Liver (tissue), 8 donors: ENCODE measurements at regions not wholly inside any gene's neighbourhood (a gene's known extent, or its start where the extent isn't known, plus 50 kb on each side); places are given as distances from the start of the nearest gene placed in this dataset.
"Not testable (repeated sequence)": the region's sequence is repeated elsewhere in the genome, so short reads cannot be mapped to it uniquely, and the experiment has no call there.

ENCODE experiments used
- DNase-seq: peaks from one replicate; pipeline ENCODE4 v3.0.0-alpha.2; 2017; ENCODE audit warnings: low spot score
- H3K27ac ChIP-seq, 2 donors: one replicate each; pipeline ENCODE4 v1.7.0; 2013; ENCODE audit warnings: inconsistent platforms in 2 of 2, low read length in 2 of 2, control low read depth in 1 of 2, low read depth in 1 of 2, mild to moderate bottlenecking in 1 of 2
- H3K27me3 ChIP-seq, 4 donors: one replicate each; pipeline versions ENCODE4 v1.6.1 to v1.7.0; 2013; ENCODE audit warnings: low read length in 3 of 4, inconsistent platforms in 1 of 4, mild to moderate bottlenecking in 1 of 4, moderate library complexity in 1 of 4; ENCODE audit not compliant: control insufficient read depth in 4 of 4, insufficient read depth in 4 of 4
- H3K36me3 ChIP-seq, 4 donors: one replicate each; pipeline versions ENCODE4 v1.6.1 to v1.7.0; 2013; ENCODE audit warnings: low read length in 3 of 4, mild to moderate bottlenecking in 3 of 4, low read depth in 1 of 4, moderate library complexity in 1 of 4; ENCODE audit not compliant: control insufficient read depth in 4 of 4, insufficient read depth in 3 of 4
- H3K4me1 ChIP-seq, 4 donors: one replicate each; pipeline versions ENCODE4 v1.6.1 to v1.7.0; 2013; ENCODE audit warnings: low read length in 3 of 4, mild to moderate bottlenecking in 3 of 4, moderate library complexity in 1 of 4; ENCODE audit not compliant: control insufficient read depth in 4 of 4, insufficient read depth in 4 of 4
- H3K4me3 ChIP-seq, 3 donors: one replicate each; pipeline versions ENCODE4 v1.6.1 to v1.7.0; 2013; ENCODE audit warnings: low read length in 3 of 3, control low read depth in 1 of 3, low read depth in 1 of 3, mild to moderate bottlenecking in 1 of 3
- H3K9ac ChIP-seq, 2 donors: one replicate each; pipeline ENCODE4 v1.7.0; 2013; ENCODE audit warnings: low read length in 2 of 2, mild to moderate bottlenecking in 2 of 2, moderate library complexity in 2 of 2, control low read depth in 1 of 2, low read depth in 1 of 2
- H3K9me3 ChIP-seq, 4 donors: one replicate each; pipeline versions ENCODE4 v1.6.1 to v1.7.0; 2013; ENCODE audit warnings: low read length in 3 of 4; ENCODE audit not compliant: control insufficient read depth in 4 of 4
- EGR1 ChIP-seq, 2 donors: IDR thresholded peaks; 2 replicates each; pipeline ENCODE4 v1.6.1; 2016 to 2018; ENCODE audit warnings: antibody characterized with exemption in 2 of 2, low read depth in 2 of 2
- FOXA1 ChIP-seq: IDR thresholded peaks from 2 replicates; pipeline ENCODE4 v1.6.1; 2016; ENCODE audit warnings: antibody characterized with exemption
- FOXA2 ChIP-seq: IDR thresholded peaks from 2 replicates; pipeline ENCODE4 v1.6.1; 2016; ENCODE audit warnings: antibody characterized with exemption
- GABPA ChIP-seq, 2 donors: IDR thresholded peaks in 1 of 2; conservative IDR thresholded peaks in 1 of 2; 2 replicates each; pipeline ENCODE4 v1.6.1; 2016; ENCODE audit warnings: antibody characterized with exemption in 2 of 2, mild to moderate bottlenecking in 1 of 2, moderate library complexity in 1 of 2
- HNF4A ChIP-seq, 2 donors: conservative IDR thresholded peaks; 2 replicates each; pipeline ENCODE4 v1.6.1; 2016; ENCODE audit warnings: antibody characterized with exemption in 2 of 2, mild to moderate bottlenecking in 2 of 2
- HNF4G ChIP-seq: IDR thresholded peaks from 2 replicates; pipeline ENCODE4 v1.6.1; 2016; ENCODE audit warnings: antibody characterized with exemption
- JUND ChIP-seq, 2 donors: IDR thresholded peaks; 2 replicates each; pipeline ENCODE4 v1.6.1; 2016; ENCODE audit warnings: antibody characterized with exemption in 2 of 2
- NR2F2 ChIP-seq: IDR thresholded peaks from 2 replicates; pipeline ENCODE4 v1.6.1; 2016; ENCODE audit warnings: antibody characterized with exemption
- RAD21 ChIP-seq, 2 donors: IDR thresholded peaks; 2 replicates each; pipeline ENCODE4 v1.6.1; 2016; ENCODE audit warnings: antibody characterized with exemption in 2 of 2, mild to moderate bottlenecking in 2 of 2
- RXRA ChIP-seq, 2 donors: IDR thresholded peaks; 2 replicates each; pipeline ENCODE4 v1.6.1; 2017 to 2018; ENCODE audit warnings: antibody characterized with exemption in 2 of 2, mild to moderate bottlenecking in 1 of 2
- SP1 ChIP-seq: IDR thresholded peaks from 2 replicates; pipeline ENCODE4 v1.6.1; 2018; ENCODE audit warnings: antibody characterized with exemption, mild to moderate bottlenecking
- TAF1 ChIP-seq: conservative IDR thresholded peaks from 2 replicates; pipeline ENCODE4 v1.6.1; 2016; ENCODE audit warnings: antibody characterized with exemption, mild to moderate bottlenecking
- YY1 ChIP-seq: IDR thresholded peaks from 2 replicates; pipeline ENCODE4 v1.6.1; 2016; ENCODE audit warnings: antibody characterized with exemption, mild to moderate bottlenecking
- WGBS: extraction: QIAGEN DNeasy Blood & Tissue Kit; methylation state at CpG from one replicate; pipeline ENCODE4 v1.1.7; 2013; 5-methylcytosine and 5-hydroxymethylcytosine counted together
- TF ChIP-seq, protein P1 (sequence below): IDR thresholded peaks from 2 replicates; pipeline ENCODE4 v1.6.1; 2016; ENCODE audit warnings: antibody characterized with exemption
- TF ChIP-seq, protein P2 (sequence below): IDR thresholded peaks from 2 replicates; pipeline ENCODE4 v1.6.1; 2016; ENCODE audit warnings: antibody characterized with exemption, mild to moderate bottlenecking
- TF ChIP-seq, protein P3 (sequence below): fragments of 150-350 bp; IDR thresholded peaks from 2 replicates; pipeline ENCODE4 v1.5.1; 2017; ENCODE audit warnings: improper control_type of control experiment, low read depth, low read length; ENCODE audit not compliant: missing input control
- TF ChIP-seq, protein P4 (sequence below): IDR thresholded peaks from 2 replicates; pipeline ENCODE4 v1.6.1; 2016; ENCODE audit warnings: antibody characterized with exemption
- TF ChIP-seq, protein P5 (sequence below): IDR thresholded peaks from 2 replicates; pipeline ENCODE4 v1.6.1; 2016; ENCODE audit warnings: antibody characterized with exemption
- donor health status: healthy.
- donor health status: healthy.
- donor health status: healthy.
- donor health status: healthy.
- donor health status: healthy.

DNA sequence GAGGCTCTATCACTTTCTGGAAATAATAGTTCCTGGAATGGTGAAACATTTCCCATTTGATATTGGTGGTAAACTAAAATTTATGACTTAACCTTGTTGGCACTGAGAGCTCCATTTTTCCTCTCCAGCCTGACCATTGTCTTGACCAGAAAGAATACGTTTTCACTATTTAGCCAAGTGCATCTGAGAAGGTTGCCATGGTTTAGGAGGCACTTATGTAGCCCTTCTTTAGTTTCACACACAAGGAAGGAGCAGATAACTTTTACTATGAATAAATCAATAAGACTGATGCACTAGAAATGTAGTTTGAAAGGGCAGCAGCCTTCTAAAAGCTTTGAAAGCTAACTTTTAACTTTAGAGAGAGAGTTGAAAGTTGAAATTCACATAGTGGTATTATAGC lies 1045.5 kb upstream of the CDH6 start:
- 35% methylated on average over 1 of the region's 1 CpG for WGBS
- TF ChIP-seq, protein P1, sequence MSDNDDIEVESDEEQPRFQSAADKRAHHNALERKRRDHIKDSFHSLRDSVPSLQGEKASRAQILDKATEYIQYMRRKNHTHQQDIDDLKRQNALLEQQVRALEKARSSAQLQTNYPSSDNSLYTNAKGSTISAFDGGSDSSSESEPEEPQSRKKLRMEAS, result no peak
- TF ChIP-seq, protein P2, sequence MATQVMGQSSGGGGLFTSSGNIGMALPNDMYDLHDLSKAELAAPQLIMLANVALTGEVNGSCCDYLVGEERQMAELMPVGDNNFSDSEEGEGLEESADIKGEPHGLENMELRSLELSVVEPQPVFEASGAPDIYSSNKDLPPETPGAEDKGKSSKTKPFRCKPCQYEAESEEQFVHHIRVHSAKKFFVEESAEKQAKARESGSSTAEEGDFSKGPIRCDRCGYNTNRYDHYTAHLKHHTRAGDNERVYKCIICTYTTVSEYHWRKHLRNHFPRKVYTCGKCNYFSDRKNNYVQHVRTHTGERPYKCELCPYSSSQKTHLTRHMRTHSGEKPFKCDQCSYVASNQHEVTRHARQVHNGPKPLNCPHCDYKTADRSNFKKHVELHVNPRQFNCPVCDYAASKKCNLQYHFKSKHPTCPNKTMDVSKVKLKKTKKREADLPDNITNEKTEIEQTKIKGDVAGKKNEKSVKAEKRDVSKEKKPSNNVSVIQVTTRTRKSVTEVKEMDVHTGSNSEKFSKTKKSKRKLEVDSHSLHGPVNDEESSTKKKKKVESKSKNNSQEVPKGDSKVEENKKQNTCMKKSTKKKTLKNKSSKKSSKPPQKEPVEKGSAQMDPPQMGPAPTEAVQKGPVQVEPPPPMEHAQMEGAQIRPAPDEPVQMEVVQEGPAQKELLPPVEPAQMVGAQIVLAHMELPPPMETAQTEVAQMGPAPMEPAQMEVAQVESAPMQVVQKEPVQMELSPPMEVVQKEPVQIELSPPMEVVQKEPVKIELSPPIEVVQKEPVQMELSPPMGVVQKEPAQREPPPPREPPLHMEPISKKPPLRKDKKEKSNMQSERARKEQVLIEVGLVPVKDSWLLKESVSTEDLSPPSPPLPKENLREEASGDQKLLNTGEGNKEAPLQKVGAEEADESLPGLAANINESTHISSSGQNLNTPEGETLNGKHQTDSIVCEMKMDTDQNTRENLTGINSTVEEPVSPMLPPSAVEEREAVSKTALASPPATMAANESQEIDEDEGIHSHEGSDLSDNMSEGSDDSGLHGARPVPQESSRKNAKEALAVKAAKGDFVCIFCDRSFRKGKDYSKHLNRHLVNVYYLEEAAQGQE, result no peak
- TF ChIP-seq HNF4G (no peak), RAD21 (IDR thresholded peaks at IDR 0.05) (no peak), FOXA2 (no peak), RXRA (IDR thresholded peaks at IDR 0.05) (no peak), HNF4A (conservative IDR thresholded peaks at IDR 0.05) (no peak), YY1 (no peak), SP1 (no peak), NR2F2 (no peak), GABPA (IDR thresholded peaks at IDR 0.05 in 1 of 2, conservative IDR thresholded peaks at IDR 0.05 in 1 of 2) (no peak), JUND (IDR thresholded peaks at IDR 0.05) (no peak), EGR1 (IDR thresholded peaks at IDR 0.05; ENCODE audit: low read depth in 2 of 2) (no peak), TAF1 (no peak), FOXA1 (no peak)
- TF ChIP-seq, protein P3, sequence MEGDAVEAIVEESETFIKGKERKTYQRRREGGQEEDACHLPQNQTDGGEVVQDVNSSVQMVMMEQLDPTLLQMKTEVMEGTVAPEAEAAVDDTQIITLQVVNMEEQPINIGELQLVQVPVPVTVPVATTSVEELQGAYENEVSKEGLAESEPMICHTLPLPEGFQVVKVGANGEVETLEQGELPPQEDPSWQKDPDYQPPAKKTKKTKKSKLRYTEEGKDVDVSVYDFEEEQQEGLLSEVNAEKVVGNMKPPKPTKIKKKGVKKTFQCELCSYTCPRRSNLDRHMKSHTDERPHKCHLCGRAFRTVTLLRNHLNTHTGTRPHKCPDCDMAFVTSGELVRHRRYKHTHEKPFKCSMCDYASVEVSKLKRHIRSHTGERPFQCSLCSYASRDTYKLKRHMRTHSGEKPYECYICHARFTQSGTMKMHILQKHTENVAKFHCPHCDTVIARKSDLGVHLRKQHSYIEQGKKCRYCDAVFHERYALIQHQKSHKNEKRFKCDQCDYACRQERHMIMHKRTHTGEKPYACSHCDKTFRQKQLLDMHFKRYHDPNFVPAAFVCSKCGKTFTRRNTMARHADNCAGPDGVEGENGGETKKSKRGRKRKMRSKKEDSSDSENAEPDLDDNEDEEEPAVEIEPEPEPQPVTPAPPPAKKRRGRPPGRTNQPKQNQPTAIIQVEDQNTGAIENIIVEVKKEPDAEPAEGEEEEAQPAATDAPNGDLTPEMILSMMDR, result no peak
- TF ChIP-seq, protein P4, sequence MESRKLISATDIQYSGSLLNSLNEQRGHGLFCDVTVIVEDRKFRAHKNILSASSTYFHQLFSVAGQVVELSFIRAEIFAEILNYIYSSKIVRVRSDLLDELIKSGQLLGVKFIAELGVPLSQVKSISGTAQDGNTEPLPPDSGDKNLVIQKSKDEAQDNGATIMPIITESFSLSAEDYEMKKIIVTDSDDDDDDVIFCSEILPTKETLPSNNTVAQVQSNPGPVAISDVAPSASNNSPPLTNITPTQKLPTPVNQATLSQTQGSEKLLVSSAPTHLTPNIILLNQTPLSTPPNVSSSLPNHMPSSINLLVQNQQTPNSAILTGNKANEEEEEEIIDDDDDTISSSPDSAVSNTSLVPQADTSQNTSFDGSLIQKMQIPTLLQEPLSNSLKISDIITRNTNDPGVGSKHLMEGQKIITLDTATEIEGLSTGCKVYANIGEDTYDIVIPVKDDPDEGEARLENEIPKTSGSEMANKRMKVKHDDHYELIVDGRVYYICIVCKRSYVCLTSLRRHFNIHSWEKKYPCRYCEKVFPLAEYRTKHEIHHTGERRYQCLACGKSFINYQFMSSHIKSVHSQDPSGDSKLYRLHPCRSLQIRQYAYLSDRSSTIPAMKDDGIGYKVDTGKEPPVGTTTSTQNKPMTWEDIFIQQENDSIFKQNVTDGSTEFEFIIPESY, result no peak
- TF ChIP-seq, protein P5, sequence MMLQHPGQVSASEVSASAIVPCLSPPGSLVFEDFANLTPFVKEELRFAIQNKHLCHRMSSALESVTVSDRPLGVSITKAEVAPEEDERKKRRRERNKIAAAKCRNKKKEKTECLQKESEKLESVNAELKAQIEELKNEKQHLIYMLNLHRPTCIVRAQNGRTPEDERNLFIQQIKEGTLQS, result no peak
- Histone ChIP-seq H3K9ac (no peak overlapping the region), H3K4me3 (no peak overlapping the region), H3K36me3 (no peaks in the 10 kb centered on the region), H3K27ac (no peak overlapping the region), H3K27me3 (no peaks in the 10 kb centered on the region), H3K9me3 (no peaks in the 10 kb centered on the region), H3K4me1 (no peaks in the 10 kb centered on the region)
- DNase-seq, result no peak

DNA sequence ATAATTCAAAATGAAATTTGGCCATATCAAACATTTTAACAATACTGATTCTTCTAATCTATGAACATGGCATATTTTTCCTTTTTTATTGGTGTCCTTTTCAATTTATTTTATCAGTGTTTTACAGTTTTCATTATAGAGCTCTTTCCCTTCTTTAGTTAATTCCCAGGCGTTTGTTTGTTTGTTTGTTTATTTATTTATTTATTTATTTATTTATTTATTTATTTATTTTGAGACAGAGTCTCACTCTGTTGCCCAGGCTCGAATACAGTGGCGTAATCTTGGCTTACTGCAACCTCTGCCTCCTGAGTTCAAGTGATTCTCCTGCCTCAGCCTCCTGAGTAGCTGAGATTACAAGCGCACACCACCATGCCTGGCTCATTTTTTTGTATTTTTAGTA lies 1049.4 kb upstream of the CDH6 start:
- H3K27ac ChIP-seq, H3K4me1 ChIP-seq, H3K9ac ChIP-seq, H3K36me3 ChIP-seq, DNase-seq, H3K27me3 ChIP-seq, H3K4me3 ChIP-seq, H3K9me3 ChIP-seq: not testable (repeated sequence)
- 62% methylated on average over 4 of the region's 4 CpGs for WGBS
